Panc1 (cell line): ENCODE measurements at regions not wholly inside any gene's neighbourhood (a gene's known extent, or its start where the extent isn't known, plus 50 kb on each side); places are given as distances from the start of the nearest gene placed in this dataset.

ENCODE experiments used
- CTCF ChIP-seq: fragments of 450-650 bp; IDR thresholded peaks from 2 replicates; pipeline ENCODE4 v1.5.1; 2017; ENCODE audit warnings: mild to moderate bottlenecking
- POLR2AphosphoS5 ChIP-seq: IDR thresholded peaks from 2 replicates; pipeline ENCODE4 v1.6.1; 2012; ENCODE audit warnings: mild to moderate bottlenecking, low read depth, low read length, moderate library complexity
- SIN3A ChIP-seq: IDR thresholded peaks from 2 replicates; pipeline ENCODE4 v1.6.1; 2012; ENCODE audit warnings: low read depth, mild to moderate bottlenecking, low read length, moderate library complexity, borderline replicate concordance; ENCODE audit not compliant: insufficient read depth
- TCF7L2 ChIP-seq: IDR thresholded peaks from 2 replicates; pipeline ENCODE4 v1.6.1; 2011; ENCODE audit warnings: mild to moderate bottlenecking, low read depth, low read length, inconsistent platforms
- TF ChIP-seq, protein P1 (sequence below), 2 experiments: IDR thresholded peaks; 2 replicates each; pipeline ENCODE4 v1.6.1; 2011 to 2012; ENCODE audit warnings: low read depth in 2 of 2, control low read depth in 1 of 2, low read length in 1 of 2, mild to moderate bottlenecking in 1 of 2, moderate library complexity in 1 of 2; ENCODE audit not compliant: insufficient read depth in 1 of 2

- no peak for TF ChIP-seq POLR2AphosphoS5
- TF ChIP-seq CTCF: no peak
- TF ChIP-seq, protein P1, sequence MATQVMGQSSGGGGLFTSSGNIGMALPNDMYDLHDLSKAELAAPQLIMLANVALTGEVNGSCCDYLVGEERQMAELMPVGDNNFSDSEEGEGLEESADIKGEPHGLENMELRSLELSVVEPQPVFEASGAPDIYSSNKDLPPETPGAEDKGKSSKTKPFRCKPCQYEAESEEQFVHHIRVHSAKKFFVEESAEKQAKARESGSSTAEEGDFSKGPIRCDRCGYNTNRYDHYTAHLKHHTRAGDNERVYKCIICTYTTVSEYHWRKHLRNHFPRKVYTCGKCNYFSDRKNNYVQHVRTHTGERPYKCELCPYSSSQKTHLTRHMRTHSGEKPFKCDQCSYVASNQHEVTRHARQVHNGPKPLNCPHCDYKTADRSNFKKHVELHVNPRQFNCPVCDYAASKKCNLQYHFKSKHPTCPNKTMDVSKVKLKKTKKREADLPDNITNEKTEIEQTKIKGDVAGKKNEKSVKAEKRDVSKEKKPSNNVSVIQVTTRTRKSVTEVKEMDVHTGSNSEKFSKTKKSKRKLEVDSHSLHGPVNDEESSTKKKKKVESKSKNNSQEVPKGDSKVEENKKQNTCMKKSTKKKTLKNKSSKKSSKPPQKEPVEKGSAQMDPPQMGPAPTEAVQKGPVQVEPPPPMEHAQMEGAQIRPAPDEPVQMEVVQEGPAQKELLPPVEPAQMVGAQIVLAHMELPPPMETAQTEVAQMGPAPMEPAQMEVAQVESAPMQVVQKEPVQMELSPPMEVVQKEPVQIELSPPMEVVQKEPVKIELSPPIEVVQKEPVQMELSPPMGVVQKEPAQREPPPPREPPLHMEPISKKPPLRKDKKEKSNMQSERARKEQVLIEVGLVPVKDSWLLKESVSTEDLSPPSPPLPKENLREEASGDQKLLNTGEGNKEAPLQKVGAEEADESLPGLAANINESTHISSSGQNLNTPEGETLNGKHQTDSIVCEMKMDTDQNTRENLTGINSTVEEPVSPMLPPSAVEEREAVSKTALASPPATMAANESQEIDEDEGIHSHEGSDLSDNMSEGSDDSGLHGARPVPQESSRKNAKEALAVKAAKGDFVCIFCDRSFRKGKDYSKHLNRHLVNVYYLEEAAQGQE (IDR thresholded peaks at IDR 0.05; ENCODE audit: insufficient read depth in 1 of 2, low read depth in 2 of 2, low read length in 1 of 2): no peak
- no peak for TF ChIP-seq SIN3A
- no peak for TF ChIP-seq TCF7L2
Observed at GRCh38 chr5:167057665-167058064, 1233.8 kb upstream of the WWC1 start.
